ENCODE measurements at regions not wholly inside any gene's neighbourhood (a gene's known extent, or its start where the extent isn't known, plus 50 kb on each side); places are given as distances from the start of the nearest gene placed in this dataset.

- TF ChIP-seq, protein P1, sequence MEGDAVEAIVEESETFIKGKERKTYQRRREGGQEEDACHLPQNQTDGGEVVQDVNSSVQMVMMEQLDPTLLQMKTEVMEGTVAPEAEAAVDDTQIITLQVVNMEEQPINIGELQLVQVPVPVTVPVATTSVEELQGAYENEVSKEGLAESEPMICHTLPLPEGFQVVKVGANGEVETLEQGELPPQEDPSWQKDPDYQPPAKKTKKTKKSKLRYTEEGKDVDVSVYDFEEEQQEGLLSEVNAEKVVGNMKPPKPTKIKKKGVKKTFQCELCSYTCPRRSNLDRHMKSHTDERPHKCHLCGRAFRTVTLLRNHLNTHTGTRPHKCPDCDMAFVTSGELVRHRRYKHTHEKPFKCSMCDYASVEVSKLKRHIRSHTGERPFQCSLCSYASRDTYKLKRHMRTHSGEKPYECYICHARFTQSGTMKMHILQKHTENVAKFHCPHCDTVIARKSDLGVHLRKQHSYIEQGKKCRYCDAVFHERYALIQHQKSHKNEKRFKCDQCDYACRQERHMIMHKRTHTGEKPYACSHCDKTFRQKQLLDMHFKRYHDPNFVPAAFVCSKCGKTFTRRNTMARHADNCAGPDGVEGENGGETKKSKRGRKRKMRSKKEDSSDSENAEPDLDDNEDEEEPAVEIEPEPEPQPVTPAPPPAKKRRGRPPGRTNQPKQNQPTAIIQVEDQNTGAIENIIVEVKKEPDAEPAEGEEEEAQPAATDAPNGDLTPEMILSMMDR (IDR thresholded peaks at IDR 0.05), result no peak
- TF ChIP-seq EZH2phosphoT487 (IDR thresholded peaks at IDR 0.05) (no peak), EZH2 (IDR thresholded peaks at IDR 0.05) (no peak)
Measured at GRCh38 chr5:8327016-8327415, 458.1 kb downstream of the MTRR start.
